ENCODE measurements at regions not wholly inside any gene's neighbourhood (a gene's known extent, or its start where the extent isn't known, plus 50 kb on each side); places are given as distances from the start of the nearest gene placed in this dataset.

DNA sequence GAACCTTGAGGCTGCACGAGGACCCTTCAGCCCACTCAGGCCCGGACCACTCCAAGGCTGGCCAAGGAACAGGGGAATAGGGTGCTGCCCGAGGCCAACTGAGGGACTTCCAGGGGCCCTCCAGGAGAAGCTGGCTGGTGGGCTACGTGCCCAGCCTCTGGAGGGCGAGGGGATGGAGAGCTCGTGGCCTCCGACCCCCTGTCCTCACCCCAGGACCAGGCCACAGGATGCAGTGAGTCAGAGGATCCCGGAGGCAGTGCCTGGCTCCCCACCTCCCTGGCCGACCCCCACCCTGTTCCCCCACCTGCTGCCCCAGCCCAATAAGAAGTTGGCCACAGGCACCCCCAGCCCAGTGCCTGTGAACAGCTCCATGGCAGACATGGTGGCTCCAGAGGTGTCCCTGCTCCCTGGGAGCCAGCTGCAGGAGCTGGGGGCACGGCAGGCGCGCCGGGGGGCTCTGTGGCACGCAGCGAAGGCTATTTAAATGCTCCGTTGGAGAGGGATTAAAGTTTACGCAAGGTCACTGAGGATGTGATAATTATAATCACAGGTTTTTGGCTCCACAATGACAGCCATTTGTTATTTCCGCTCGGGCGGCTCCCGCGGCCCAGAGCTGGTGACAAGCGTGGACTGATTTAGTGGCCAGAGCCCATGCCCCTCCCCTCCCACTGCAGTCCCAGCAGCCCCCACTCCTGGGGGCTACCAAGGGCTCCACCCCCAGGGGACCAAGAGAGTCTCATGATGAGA lies 95.7 kb upstream of the NKX1-1 start:
- TF ChIP-seq YY1 (IDR thresholded peaks at IDR 0.05; ENCODE audit: insufficient read depth, insufficient read length) (no peak), ZNF274 (IDR thresholded peaks at IDR 0.05; ENCODE audit: low read depth, low read length) (no peak)
